C4-2B (cell line): ENCODE measurements at regions not wholly inside any gene's neighbourhood (a gene's known extent, or its start where the extent isn't known, plus 50 kb on each side); places are given as distances from the start of the nearest gene placed in this dataset.

Source experiments
- ZFX ChIP-seq: fragments of 450-650 bp; IDR thresholded peaks from 2 replicates; pipeline ENCODE4 v1.6.1; 2017
- TF ChIP-seq, protein P1 (sequence below): fragments of 450-650 bp; conservative IDR thresholded peaks from 2 replicates; pipeline ENCODE4 v1.5.1; 2017; ENCODE audit warnings: mild to moderate bottlenecking

DNA sequence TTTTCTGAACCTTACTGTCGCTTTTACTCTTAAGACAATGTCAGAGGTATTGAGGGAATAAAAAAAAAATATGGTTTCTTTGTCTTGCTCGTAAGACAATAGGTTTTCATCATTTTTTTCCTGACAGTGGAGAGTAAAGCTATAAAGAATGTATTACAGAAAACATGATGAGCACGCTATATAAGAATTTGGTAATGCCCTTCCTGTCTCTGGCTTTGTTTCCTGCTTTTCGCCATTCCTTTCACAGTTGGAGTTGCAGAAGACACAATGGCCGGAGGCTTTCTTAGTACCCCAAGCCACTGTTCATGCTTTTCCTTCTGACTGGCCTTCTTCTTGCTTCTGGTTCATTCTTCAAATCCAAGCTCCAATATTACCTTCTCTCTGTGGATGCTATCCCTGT is 101.0 kb upstream of the DACH1 start:
- TF ChIP-seq, protein P1, sequence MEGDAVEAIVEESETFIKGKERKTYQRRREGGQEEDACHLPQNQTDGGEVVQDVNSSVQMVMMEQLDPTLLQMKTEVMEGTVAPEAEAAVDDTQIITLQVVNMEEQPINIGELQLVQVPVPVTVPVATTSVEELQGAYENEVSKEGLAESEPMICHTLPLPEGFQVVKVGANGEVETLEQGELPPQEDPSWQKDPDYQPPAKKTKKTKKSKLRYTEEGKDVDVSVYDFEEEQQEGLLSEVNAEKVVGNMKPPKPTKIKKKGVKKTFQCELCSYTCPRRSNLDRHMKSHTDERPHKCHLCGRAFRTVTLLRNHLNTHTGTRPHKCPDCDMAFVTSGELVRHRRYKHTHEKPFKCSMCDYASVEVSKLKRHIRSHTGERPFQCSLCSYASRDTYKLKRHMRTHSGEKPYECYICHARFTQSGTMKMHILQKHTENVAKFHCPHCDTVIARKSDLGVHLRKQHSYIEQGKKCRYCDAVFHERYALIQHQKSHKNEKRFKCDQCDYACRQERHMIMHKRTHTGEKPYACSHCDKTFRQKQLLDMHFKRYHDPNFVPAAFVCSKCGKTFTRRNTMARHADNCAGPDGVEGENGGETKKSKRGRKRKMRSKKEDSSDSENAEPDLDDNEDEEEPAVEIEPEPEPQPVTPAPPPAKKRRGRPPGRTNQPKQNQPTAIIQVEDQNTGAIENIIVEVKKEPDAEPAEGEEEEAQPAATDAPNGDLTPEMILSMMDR, result no peak
- no peak for TF ChIP-seq ZFX
